Activated CD4-positive, alpha-beta memory T cell treated with anti-CD3 and anti-CD28 coated beads for 36 hours (primary cell): ENCODE measurements at regions not wholly inside any gene's neighbourhood (a gene's known extent, or its start where the extent isn't known, plus 50 kb on each side); places are given as distances from the start of the nearest gene placed in this dataset.

Experiments
- CTCF ChIA-PET: fragments of 350-600 bp; sonication (Branson Sonifier 250); formaldehyde crosslinking; loops from one replicate; lab custom pipeline; 2021; ENCODE audit warnings: antibody characterized with exemption, inconsistent platforms; lab: Charles Lee
- POLR2A ChIA-PET: fragments of 350-600 bp; sonication (Branson Sonifier 250); formaldehyde crosslinking; loops from one replicate; lab custom pipeline; 2021; ENCODE audit warnings: antibody characterized with exemption; lab: Charles Lee
- DNase-seq: peaks from one replicate; pipeline ENCODE4 v3.0.0-alpha.2; 2020
- H3K27ac Mint-ChIP-seq: one replicate; pipeline ENCODE4 v1.8.0; 2021; ENCODE audit warnings: mixed read lengths
- H3K27me3 Mint-ChIP-seq: one replicate; pipeline ENCODE4 v1.8.0; 2021; ENCODE audit warnings: mixed read lengths
- H3K36me3 Mint-ChIP-seq: one replicate; pipeline ENCODE4 v1.8.0; 2021; ENCODE audit warnings: mixed read lengths
- H3K4me1 Mint-ChIP-seq: one replicate; pipeline ENCODE4 v1.8.0; 2021; ENCODE audit warnings: low read depth, mixed read lengths
- H3K4me3 Mint-ChIP-seq: one replicate; pipeline ENCODE4 v1.8.0; 2021; ENCODE audit warnings: mild to moderate bottlenecking, mixed read lengths
- H3K9me3 Mint-ChIP-seq: one replicate; pipeline ENCODE4 v1.8.0; 2021; ENCODE audit warnings: mixed read lengths
- intact Hi-C: fragments of 100-400 bp; cut with micrococcal nuclease; formaldehyde crosslinking; loops from one replicate; pipeline ENCODE4 v1.15.1; 2023

- intact Hi-C loops, result no loop called here
- ChIA-PET CTCF (no interaction called here), POLR2A (no interaction called here)
- no peak for DNase-seq
- Mint-ChIP-seq H3K4me3 (no peak overlapping the region), H3K27ac (no peak overlapping the region), H3K36me3 (no peaks in the 10 kb centered on the region), H3K27me3 (no peaks in the 10 kb centered on the region), H3K9me3 (peaks cover 14% of the 10 kb centered on the region), H3K4me1 (no peaks in the 10 kb centered on the region)
Observed at GRCh38 chr2:34632327-34632726, 1033.2 kb upstream of the FAM98A start.

DNA sequence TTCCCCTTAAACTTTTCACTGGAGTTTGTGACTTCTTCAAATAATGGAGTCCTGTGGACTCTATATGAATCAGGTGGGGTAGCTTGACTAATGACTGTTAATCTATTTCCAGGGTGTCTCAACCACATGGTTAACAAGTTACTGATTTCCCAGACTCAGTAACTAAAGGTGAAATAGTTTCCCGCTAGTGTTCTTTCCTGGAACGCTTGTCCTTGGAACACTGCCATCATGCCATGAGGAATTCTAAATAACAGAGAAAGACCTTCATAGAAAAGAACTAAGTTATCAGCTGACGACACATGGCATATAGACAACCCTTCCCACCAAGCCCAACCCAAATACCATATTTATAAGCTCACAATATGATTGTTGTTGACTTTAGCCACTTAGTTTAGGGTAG lies 1027.9 kb upstream of the FAM98A start:
- Mint-ChIP-seq H3K27me3 (no peaks in the 10 kb centered on the region), H3K36me3 (no peaks in the 10 kb centered on the region), H3K4me1 (no peaks in the 10 kb centered on the region), H3K4me3 (no peak overlapping the region), H3K27ac (no peak overlapping the region), H3K9me3 (peaks cover 4% of the 10 kb centered on the region)
- no peak for DNase-seq
- CTCF ChIA-PET, result no interaction called here
- intact Hi-C loops, result no loop called here
- POLR2A ChIA-PET, result no interaction called here

DNA sequence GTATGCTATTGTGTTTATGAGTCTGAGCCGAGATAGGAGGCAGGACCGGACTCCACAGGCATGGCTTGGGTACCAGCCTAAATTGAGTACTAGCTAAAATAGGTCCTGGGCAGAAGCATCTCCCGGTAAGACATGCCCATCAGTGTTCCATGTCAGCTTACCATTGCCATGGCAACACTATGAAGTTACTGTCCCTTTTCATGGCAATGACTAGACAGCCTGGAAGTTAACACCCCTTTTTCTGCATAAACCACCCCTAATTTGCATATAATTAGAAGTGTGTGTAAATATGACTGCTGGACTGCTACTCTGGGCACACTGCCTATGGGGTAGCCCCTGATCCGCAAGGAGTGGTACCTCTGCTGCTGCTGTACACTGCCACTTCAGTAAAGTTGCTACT lies 1005.1 kb upstream of the FAM98A start:
- no peak for DNase-seq
- ChIA-PET POLR2A (no interaction called here), CTCF (no interaction called here)
- H3K9me3 Mint-ChIP-seq, result peaks cover 5% of the 10 kb centered on the region
- intact Hi-C loops, result no loop called here
- H3K27me3 Mint-ChIP-seq, result no peaks in the 10 kb centered on the region
- H3K4me1 Mint-ChIP-seq, result no peaks in the 10 kb centered on the region
- H3K36me3 Mint-ChIP-seq, result no peaks in the 10 kb centered on the region
- H3K4me3 Mint-ChIP-seq, result no peak overlapping the region
- no peak overlapping the region for H3K27ac Mint-ChIP-seq

DNA sequence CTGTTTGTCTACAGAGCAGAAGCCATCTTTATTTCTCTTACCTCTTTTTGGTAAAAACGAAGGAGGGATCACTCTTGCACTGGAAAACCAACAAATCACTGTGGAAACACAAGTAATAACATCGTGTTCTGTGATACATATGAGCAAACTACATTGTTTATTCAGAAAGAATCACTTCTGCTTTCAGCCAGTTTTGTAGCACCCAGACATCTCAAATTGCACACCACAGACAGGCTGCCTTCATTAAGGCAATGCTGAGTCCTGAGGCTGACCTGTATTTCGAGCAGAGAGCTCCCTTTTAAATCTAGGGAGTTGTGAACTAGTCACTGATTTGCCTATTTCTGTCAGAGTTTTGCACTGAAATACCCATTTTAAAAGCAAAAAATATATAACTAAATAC lies 1003.2 kb upstream of the FAM98A start:
- CTCF ChIA-PET, result no interaction called here
- H3K27me3 Mint-ChIP-seq, result no peaks in the 10 kb centered on the region
- DNase-seq, result no peak
- POLR2A ChIA-PET, result no interaction called here
- H3K9me3 Mint-ChIP-seq, result peaks cover 3% of the 10 kb centered on the region
- no peak overlapping the region for H3K4me3 Mint-ChIP-seq
- intact Hi-C loops, result no loop called here
- H3K27ac Mint-ChIP-seq, result no peak overlapping the region
- H3K36me3 Mint-ChIP-seq, result no peaks in the 10 kb centered on the region
- H3K4me1 Mint-ChIP-seq, result no peaks in the 10 kb centered on the region

DNA sequence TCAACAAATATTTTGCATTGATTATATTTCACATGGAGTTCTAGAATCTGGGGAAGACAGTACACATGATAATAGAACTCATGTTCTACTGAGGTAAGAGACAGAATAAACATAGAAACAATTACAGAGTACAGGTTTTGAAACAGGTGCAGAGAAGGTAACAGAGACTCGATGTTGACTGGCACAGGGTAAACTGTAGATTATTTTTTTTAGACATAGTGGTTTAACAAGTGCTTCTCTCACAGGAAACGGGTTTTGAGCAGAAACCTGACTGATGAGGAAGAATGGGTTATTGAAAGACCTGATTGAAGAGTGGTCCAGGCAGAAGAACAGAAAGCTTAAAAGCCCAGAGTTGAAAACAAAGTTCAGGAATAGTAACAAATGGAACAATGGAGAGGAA lies 1002.5 kb upstream of the FAM98A start:
- ChIA-PET CTCF (no interaction called here), POLR2A (no interaction called here)
- H3K4me1 Mint-ChIP-seq, result no peaks in the 10 kb centered on the region
- no peaks in the 10 kb centered on the region for H3K36me3 Mint-ChIP-seq
- no peaks in the 10 kb centered on the region for H3K27me3 Mint-ChIP-seq
- H3K9me3 Mint-ChIP-seq, result peaks cover 3% of the 10 kb centered on the region
- no peak overlapping the region for H3K27ac Mint-ChIP-seq
- H3K4me3 Mint-ChIP-seq, result no peak overlapping the region
- intact Hi-C loops, result no loop called here
- no peak for DNase-seq

DNA sequence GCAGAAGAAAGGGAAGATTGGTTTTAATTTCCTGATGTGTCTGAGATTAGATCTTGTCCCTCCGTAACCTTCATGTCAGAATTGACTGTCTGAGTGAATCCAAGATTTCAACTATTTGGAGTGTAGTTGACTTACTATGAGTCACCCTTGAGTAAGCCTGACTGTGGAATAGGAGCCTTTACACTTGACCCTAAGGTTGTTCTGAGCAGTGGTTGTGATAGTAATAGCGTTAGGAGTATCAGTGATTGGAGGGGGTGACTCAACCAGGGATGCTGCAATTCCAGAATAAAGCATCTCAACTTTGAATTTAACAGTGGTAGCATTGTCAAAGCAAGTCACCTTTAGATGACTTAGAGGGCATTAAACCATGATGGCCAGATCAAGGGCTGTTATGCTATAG lies 979.5 kb upstream of the FAM98A start:
- no peaks in the 10 kb centered on the region for H3K27me3 Mint-ChIP-seq
- no peak for DNase-seq
- peaks cover 5% of the 10 kb centered on the region for H3K9me3 Mint-ChIP-seq
- H3K4me1 Mint-ChIP-seq, result no peaks in the 10 kb centered on the region
- no peak overlapping the region for H3K4me3 Mint-ChIP-seq
- POLR2A ChIA-PET, result no interaction called here
- intact Hi-C loops, result no loop called here
- no peak overlapping the region for H3K27ac Mint-ChIP-seq
- CTCF ChIA-PET, result no interaction called here
- H3K36me3 Mint-ChIP-seq, result no peaks in the 10 kb centered on the region

DNA sequence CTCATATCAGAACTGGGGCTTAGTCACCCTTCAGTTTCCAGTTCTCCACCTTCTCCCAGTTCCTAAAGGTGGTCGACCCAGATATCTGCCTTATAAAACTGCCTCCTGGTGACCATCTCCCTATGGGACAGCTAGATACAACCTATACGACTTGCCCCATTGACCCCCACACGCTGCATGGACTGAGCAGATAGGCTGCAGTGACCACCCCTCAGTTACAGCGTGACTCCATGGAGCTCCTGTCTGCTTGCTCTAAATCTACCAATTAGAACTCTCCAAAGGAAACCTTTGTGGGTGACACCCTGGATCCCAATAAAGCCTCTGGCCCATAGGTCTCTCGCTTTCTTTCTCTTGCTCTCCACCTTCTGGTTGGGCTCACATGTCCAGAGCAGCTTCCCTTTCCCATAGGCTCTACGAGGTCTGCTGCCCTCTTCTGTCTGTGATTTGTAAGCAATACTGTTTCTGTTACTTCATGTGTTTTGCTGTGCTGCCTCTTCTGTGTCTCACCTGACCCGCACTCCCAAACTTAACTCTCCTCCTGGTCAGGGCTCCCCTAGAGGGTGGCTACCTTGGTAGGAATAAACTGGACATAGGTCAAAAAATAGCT lies 971.3 kb upstream of the FAM98A start:
- Mint-ChIP-seq H3K4me3 (no peak overlapping the region), H3K27me3 (no peaks in the 10 kb centered on the region), H3K4me1 (no peaks in the 10 kb centered on the region), H3K27ac (no peak overlapping the region), H3K9me3 (no peaks in the 10 kb centered on the region), H3K36me3 (no peaks in the 10 kb centered on the region)
- CTCF ChIA-PET, result no interaction called here
- POLR2A ChIA-PET, result no interaction called here
- no peak for DNase-seq
- intact Hi-C loops, result no loop called here

DNA sequence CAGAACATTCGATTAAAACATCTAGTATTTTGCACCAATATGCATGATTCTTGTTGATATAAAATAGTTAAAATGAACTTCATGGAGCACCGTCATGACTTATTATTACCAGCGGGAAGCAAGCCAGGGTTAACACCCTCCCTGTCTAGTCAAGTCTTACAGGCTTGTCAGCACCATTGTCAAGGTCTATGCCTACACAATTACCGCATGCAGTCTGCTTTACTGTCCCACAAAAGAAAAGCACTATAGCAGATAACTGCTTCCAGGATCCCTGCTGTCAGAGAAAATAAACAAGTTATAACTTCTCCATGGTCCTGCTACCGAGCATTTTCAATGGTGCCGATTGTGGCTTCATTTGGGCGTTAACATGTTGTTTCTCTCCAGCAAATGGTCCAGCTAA lies 968.0 kb upstream of the FAM98A start:
- no peak for DNase-seq
- Mint-ChIP-seq H3K27ac (no peak overlapping the region), H3K27me3 (no peaks in the 10 kb centered on the region), H3K4me1 (no peaks in the 10 kb centered on the region), H3K36me3 (no peaks in the 10 kb centered on the region), H3K9me3 (no peaks in the 10 kb centered on the region), H3K4me3 (no peak overlapping the region)
- intact Hi-C loops, result no loop called here
- CTCF ChIA-PET, result no interaction called here
- POLR2A ChIA-PET, result no interaction called here

DNA sequence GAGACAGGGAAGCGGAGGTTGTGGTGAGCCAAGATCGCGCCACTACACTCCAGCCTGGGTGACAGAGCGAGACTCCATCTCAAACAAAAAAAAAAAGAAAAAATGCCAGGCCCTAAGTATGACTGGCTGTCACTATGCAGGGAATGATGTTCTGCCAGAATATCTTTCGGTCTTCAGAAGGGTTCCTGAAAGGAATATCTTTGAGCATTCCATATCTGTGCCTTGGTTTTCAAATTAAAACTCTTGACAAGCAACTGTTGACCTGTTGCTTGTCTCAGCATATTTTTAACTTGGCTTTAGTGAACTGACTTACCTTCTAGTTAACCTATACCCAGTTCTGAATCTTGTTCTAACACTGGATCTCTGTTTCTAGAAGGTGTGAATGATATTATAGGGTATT lies 953.2 kb upstream of the FAM98A start:
- no peaks in the 10 kb centered on the region for H3K4me1 Mint-ChIP-seq
- intact Hi-C loops, result no loop called here
- ChIA-PET CTCF (no interaction called here), POLR2A (no interaction called here)
- no peaks in the 10 kb centered on the region for H3K27me3 Mint-ChIP-seq
- H3K27ac Mint-ChIP-seq, result no peak overlapping the region
- peaks cover 7% of the 10 kb centered on the region for H3K9me3 Mint-ChIP-seq
- no peak for DNase-seq
- H3K4me3 Mint-ChIP-seq, result no peak overlapping the region
- H3K36me3 Mint-ChIP-seq, result no peaks in the 10 kb centered on the region

DNA sequence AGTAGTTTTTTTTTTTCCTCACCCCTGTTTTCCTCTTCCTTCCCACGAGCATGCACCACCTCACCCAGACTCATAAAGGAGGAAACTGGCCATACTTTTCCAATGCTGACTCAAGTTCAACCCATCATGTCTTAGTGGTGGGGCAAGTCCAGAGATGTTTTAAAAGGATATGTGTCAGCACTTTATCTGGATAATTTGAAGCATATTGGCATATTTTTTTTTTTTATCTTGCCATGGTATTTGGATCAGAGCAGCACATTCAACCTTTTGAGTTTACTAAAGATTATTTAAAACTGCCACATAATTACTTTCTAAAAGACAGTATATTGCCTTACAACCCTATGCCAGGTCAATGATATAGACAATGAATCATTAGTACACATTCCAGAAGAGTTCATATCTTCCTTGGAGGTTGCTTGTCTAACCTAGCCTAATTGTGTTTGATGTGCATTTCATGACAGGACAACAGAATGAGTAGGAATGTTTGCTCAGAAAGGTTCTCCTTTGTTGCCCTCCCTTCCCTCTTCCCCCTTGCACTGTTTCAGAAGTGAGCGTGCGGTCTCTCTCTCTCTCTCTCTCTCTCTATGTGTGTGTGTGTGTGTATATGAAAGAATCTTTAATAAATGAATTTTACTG lies 950.7 kb upstream of the FAM98A start:
- CTCF ChIA-PET, result no interaction called here
- POLR2A ChIA-PET, result no interaction called here
- intact Hi-C loops, result no loop called here
- no peak for DNase-seq
- Mint-ChIP-seq H3K4me1 (no peaks in the 10 kb centered on the region), H3K27ac (no peak overlapping the region), H3K4me3 (no peak overlapping the region), H3K36me3 (no peaks in the 10 kb centered on the region), H3K27me3 (no peaks in the 10 kb centered on the region), H3K9me3 (peaks cover 16% of the 10 kb centered on the region)

- intact Hi-C loops, result no loop called here
Observed at GRCh38 chr2:34547900-34548299, 948.8 kb upstream of the FAM98A start.

GRCh38 chr2:34547340-34547739 lies 948.2 kb upstream of the FAM98A start:
- ChIA-PET POLR2A (no interaction called here), CTCF (no interaction called here)
- intact Hi-C loops, result no loop called here
- Mint-ChIP-seq H3K27me3 (no peaks in the 10 kb centered on the region), H3K4me3 (no peak overlapping the region), H3K4me1 (no peaks in the 10 kb centered on the region), H3K36me3 (no peaks in the 10 kb centered on the region), H3K9me3 (peaks cover 25% of the 10 kb centered on the region), H3K27ac (no peak overlapping the region)
- DNase-seq, result no peak

More at GRCh38 chr2:34547900-34548299, 948.8 kb upstream of the FAM98A start:
- Mint-ChIP-seq H3K4me1 (no peaks in the 10 kb centered on the region), H3K36me3 (no peaks in the 10 kb centered on the region), H3K9me3 (peaks cover 21% of the 10 kb centered on the region), H3K4me3 (no peak overlapping the region), H3K27ac (no peak overlapping the region), H3K27me3 (no peaks in the 10 kb centered on the region)
- no peak for DNase-seq
- CTCF ChIA-PET, result no interaction called here
- POLR2A ChIA-PET, result no interaction called here

GRCh38 chr2:34545486-34546136 lies 946.5 kb upstream of the FAM98A start:
- Mint-ChIP-seq H3K4me3 (no peak overlapping the region), H3K27me3 (no peaks in the 10 kb centered on the region), H3K9me3 (peaks cover 29% of the 10 kb centered on the region), H3K4me1 (no peaks in the 10 kb centered on the region), H3K36me3 (no peaks in the 10 kb centered on the region), H3K27ac (no peak overlapping the region)
- intact Hi-C loops, result no loop called here
- CTCF ChIA-PET, result no interaction called here
- no peak for DNase-seq
- POLR2A ChIA-PET, result no interaction called here
